GM21447 (cell line): ENCODE measurements at regions not wholly inside any gene's neighbourhood (a gene's known extent, or its start where the extent isn't known, plus 50 kb on each side); places are given as distances from the start of the nearest gene placed in this dataset.

Experiments used
- ATAC-seq: cut with Tn5 transposase; IDR thresholded peaks from one replicate; pipeline ENCODE4 v1.9.1; 2021; ENCODE audit not compliant: unreplicated experiment

GRCh38 chr4:74640111-74640903 lies 154.0 kb downstream of the BTC start:
- ATAC-seq: no peak

- ATAC-seq: no peak
Observed at GRCh38 chr4:74642006-74642405, 152.3 kb downstream of the BTC start.

- ATAC-seq: no peak
Observed at GRCh38 chr4:74649193-74649592, 145.1 kb downstream of the BTC start.

GRCh38 chr4:74651198-74651597 lies 143.1 kb downstream of the BTC start:
- ATAC-seq: no peak

DNA sequence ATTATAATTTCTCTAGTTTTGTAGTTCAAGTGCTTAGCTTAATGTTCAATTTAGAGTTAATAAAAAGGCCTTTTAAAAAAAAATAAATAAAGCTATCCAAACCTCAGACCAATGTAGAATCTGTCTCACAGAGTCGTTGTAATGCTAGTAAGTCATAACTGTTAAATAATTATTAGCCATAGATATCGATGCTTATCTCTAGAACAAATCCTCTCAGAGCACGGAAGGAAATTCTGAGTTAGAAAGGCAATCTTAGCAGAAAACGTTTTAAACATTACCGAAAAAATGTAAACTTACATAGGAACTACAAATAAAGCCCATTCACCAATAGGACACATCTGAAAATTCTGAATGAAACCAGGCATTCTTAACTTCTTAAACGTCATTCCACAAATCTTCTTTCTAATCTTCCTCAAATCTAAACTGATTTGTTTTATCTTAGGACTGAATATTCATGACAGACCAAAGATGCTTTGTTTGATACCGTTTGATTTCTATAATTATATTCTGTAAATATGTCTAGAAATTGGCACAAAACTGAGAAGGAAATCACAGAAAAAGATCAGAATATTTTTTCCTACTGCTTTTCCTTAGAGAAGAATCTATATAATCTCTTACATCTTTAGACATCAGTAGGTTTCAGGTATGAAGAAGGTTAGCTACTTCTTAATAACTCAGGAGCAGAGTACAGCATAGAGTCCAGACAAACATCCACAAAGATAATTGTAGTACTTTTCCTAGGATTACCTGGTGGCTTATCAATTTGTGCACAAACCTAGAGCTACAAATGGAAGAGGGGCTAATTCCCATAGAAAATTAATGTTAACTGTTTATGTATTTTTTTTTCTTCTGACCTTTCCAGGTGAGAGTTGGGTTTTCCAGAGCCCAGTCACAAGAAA lies 140.7 kb downstream of the BTC start:
- ATAC-seq: no peak

DNA sequence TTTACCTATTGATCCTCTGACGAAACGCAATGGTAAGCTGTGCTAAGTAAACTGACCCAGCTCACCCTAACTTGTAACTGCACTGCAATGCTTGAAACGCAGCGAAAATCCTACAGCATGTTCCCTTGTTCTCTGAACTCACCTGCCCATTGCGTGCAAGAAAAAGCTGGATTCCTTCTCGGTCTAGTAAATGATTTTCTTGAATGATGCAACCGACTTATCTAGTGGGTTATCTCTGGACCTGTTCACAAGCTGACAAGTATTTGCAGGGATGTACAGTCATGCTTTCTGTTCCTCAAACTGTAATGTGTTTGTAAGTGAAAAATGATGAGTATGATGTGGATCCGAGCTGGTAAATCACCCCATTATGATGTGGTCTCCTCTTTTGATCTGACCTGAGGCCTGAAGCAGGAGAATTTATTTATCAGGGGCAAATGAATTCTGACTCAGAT lies 140.1 kb downstream of the BTC start:
- no peak for ATAC-seq

DNA sequence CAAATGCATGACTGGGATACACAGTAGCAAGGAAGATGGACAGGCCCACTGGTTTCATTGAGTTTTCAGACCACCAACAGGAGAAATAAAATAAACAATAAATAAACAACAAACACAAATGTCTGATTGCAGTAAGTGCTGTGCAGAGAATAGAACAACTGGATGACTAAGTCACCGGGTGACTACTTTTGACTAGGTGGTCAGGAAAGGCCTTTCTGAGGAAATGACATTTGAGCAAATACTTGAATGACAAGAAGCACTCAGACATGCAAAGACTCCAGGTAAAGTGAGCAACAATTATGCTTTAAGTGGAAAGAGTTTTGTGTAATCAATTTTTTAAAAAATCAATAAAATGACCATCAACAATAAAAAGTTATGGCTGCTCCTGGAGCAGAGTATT lies 137.7 kb downstream of the BTC start:
- ATAC-seq: no peak

- no peak for ATAC-seq
Observed at GRCh38 chr4:74658116-74658515, 136.2 kb downstream of the BTC start.

DNA sequence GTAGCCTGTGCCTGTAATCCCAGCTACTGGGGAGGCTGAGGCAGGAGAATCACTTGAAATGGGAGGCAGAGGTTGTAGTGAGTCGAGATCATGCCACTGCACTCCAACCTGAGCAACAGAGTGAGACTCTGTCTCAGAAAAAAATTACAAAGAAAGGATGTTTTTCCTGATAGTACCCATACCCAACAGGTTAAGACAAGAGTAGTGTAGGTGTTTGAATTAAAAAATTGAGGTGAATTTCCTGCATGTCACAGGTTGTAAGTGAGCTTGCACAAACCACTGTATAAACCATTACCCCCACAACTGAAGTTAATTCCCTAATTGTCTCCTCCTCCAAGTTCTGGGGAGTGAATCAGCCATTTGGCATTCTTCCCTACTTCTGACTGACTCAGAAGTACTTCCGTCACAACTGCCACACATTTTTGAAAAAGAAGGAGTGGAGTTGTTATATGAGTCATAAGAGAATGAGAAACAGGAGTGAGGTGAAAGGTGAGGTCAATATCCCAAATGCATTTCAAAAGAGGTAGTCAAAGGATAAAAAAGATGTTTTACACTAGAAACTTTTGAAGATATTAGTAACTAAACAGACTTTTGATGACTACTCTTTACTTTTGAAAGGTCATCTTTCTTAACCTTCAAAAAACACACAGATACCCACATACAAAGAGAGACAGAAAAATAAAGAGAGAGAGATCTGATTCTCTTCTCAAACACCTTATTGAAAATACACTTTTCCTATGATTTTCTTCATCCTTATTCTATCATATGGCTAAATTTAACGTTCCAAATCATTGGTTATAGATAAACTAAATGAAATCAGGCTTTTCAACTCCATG lies 134.5 kb downstream of the BTC start:
- no peak for ATAC-seq

DNA sequence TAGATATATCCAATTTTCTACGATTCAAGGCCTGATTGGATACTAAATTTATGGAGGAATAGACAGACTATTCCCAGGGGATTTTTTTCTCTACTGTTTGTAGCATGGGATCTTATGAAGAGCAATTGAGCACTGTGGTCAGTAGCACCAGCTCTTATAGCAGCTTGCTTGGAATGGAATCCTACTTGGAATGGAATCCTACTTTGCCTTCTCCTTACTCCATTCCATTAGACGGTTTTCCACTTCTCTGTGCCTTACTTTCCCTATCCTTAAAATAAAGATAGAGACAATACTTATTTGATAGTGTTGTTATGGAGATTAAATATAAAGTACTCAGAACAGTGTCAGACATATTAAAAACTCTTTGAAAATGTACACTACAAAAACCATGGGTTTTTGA lies 133.5 kb downstream of the BTC start:
- no peak for ATAC-seq

GRCh38 chr4:74661427-74662201 lies 132.7 kb downstream of the BTC start:
- no peak for ATAC-seq

DNA sequence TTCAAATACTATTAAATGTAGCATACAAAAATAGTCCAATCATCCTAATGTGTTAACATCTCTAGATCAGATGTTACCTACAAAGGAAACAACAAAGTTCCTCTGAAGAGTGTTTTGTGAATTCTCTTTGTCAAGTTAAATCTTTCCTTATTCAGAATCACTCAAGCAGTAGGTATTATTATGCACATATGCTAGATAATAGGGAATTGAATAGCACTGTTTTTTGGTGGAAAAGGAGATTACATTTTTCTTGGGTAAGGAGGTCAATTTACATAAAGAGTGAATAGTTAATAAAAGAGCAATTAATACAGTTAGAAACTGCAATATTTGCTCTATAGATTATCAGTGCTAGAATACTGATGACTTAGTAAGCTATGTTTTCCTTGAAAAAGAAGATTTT lies 130.7 kb downstream of the BTC start:
- no peak for ATAC-seq

- no peak for ATAC-seq
Observed at GRCh38 chr4:74665346-74665745, 129.0 kb downstream of the BTC start.

- no peak for ATAC-seq
Observed at GRCh38 chr4:74665876-74666275, 128.4 kb downstream of the BTC start.

DNA sequence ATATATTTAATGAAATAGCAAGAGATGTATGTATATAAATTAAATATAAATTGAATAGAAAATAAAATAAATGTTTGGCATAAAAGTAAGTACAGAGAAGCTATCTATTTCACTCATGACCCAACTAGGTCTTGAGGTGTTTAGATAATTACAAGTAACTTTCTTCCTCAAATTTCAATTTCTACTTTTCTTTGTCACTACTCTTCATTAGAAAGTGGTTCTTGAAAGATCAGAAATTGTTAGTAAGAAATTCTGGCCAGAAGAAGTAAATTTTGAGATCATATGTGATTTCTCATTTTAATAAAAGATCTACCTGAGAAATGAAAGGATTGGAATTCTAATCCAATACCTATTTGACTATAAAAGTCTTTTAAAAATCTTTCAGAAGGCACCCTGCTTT lies 126.9 kb downstream of the BTC start:
- ATAC-seq: no peak

DNA sequence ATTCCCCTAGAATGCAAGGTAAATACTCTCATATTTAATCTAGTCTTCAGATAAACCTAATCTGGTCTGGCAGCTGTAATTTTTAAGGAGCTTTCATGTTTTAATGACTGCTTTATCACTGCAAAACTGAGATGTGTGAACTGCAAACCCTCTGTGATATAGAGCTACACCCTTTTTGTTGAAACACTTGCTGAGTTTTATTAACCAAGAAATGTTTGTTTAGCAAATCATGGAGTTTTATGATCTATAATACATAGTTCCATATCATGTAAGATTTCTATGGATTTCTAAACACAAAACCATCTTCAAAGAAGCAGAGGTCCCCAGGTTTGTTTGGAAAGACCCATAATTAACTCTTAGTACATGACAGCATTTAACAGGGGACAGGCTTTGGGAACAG lies 126.4 kb downstream of the BTC start:
- no peak for ATAC-seq

DNA sequence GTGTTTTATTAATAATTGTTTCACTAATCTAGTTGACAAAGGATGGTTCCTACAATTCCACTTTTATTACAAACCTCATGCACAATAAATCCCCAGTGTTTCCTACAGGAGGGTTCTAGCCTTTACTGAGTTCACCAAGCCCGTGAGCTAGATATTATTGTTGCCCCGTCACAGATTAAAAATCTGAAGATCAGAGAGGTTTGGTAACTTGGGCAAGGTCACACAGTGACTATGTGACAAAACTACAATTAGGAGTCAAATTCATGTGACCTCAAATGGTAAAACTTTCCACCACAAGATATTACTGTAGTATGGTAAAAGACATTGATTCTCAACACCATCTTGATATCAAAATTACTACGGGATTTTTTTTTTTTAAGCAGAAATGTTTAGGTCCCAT lies 124.6 kb downstream of the BTC start:
- no peak for ATAC-seq

DNA sequence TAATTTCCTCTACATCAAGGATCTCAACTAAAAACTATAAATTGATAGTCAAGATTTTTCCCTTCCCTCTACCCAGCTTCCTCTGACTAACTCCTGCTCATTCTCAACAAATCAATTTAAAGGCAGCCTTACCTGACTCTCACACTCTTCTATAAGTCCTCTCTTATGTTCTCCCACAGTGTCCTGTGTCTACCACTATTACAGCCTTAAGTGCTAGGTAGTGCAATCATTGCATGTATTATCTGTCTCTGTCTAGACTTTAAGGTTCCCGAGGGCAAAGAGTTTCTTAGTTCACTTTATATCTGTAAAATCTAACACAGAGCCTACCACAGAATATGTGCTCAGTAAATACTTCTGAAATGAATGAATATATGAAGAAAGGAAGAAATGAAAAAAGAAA lies 123.7 kb downstream of the BTC start:
- ATAC-seq: no peak

DNA sequence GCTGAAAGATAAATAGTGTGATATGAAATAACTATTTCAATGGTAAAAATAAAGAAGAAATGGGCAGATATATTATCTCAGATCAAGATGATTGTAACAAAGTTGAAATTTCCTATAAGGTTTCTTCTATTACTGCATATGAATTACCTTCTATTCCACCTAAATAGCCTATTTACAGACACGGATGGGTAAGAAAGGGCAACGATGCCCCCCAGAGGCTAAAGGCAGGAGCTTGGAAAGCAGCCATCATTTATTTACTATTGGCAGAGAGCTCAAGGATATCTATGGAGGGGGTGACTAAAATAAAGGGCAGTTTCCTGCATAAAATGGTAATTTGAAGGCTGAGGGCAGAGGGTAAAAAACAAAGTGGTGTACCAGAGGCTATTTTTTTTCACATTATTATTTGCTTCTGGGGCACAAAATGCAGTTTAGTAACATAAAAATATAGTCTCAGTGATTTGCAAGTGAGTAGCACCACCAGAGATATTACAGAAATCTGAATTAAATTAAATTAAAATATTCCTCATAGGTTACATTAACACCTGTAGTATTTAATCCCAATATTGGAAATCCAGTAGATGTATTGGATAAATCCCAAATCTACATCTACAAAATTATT lies 123.1 kb downstream of the BTC start:
- no peak for ATAC-seq

- no peak for ATAC-seq
Observed at GRCh38 chr4:74674750-74675149, 119.6 kb downstream of the BTC start.
